ENCODE measurements at regions not wholly inside any gene's neighbourhood (a gene's known extent, or its start where the extent isn't known, plus 50 kb on each side); places are given as distances from the start of the nearest gene placed in this dataset.

DNA sequence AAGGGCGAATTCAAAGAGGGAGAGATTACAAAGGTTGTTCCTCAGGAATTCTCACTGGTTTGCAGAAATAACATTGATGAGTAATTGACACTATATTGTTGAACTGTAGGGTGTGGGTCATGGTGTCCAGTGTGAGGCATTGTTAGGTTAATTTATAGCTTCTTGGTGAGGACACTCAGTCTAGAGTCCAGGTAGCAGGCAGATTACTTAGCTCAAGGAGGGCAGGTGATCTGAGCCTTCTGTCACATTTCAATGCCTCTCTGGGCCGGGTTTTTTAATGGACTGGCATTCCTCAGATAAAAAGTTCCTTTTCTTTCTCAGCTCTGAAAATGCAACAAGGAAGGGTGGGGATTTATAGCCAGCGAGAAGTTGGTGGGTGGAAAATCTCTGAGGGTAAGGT, 194.2 kb upstream of the PROK2 start:
- TF ChIP-seq CTCF (IDR thresholded peaks at IDR 0.05; ENCODE audit: low read depth, low read length): no peak
- TF ChIP-seq MAX (IDR thresholded peaks at IDR 0.05; ENCODE audit: low read depth, low read length): no peak
- TF ChIP-seq POLR2A (IDR thresholded peaks at IDR 0.05; ENCODE audit: extremely low read depth, insufficient read length): no peak
- TF ChIP-seq MYC (IDR thresholded peaks at IDR 0.05; ENCODE audit: low read depth, low read length): no peak
- H3K4me3 ChIP-seq (ENCODE audit: low read depth, low read length): no peak overlapping the region
- no peak for DNase-seq (ENCODE audit: low read depth)

DNA sequence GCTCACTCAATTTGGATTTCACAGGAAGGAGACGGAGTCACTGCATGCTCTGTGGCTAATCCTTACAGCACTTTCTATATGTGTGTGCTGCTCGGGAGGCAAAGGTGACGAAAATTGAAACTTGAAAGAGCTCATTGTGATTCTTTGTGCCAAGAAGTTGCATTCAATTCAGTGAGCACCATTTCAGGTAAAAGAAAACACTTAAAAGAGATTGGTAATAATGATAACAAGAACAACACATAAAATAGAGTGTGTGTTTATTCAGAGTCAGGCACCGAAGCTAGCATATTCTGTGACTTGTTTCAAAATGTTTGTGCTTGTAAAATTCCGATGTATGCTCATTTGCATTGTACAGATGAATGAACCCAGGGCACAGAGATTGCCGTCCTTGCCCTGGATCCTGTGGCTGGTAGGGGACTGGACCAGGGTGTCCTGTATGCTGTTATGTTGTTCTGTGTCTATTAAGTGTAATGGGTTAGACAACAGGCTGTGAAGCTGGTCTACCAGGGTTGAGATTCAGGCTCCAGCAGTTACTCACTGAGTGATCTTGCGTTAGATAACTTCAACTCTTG, 193.3 kb upstream of the PROK2 start:
- DNase-seq (ENCODE audit: low read depth): no peak
- no peak for TF ChIP-seq MAX (IDR thresholded peaks at IDR 0.05; ENCODE audit: low read depth, low read length)
- no peak for TF ChIP-seq POLR2A (IDR thresholded peaks at IDR 0.05; ENCODE audit: extremely low read depth, insufficient read length)
- TF ChIP-seq MYC (IDR thresholded peaks at IDR 0.05; ENCODE audit: low read depth, low read length): no peak
- no peak for TF ChIP-seq CTCF (IDR thresholded peaks at IDR 0.05; ENCODE audit: low read depth, low read length)
- no peak overlapping the region for H3K4me3 ChIP-seq (ENCODE audit: low read depth, low read length)

DNA sequence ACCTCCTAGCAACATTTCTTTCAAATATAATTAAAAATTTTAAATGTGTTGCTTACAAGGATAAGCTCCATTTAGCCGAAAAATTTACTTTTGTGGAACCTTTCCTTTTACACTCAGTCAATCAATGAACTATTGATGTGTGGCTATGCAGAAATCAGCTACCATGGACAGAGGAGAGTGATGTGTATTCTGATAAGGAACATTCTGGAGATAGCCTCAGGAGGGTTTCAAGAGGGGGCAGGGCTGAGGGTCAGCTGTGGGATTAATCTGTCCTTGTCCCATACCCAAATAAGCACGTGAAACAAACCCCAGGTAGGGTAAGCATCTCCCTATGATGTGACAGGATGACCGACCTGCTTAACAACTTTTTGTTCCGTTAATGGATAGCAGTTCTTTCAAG, 192.6 kb upstream of the PROK2 start:
- no peak overlapping the region for H3K4me3 ChIP-seq (ENCODE audit: low read depth, low read length)
- TF ChIP-seq CTCF (IDR thresholded peaks at IDR 0.05; ENCODE audit: low read depth, low read length): no peak
- TF ChIP-seq MYC (IDR thresholded peaks at IDR 0.05; ENCODE audit: low read depth, low read length): no peak
- no peak for TF ChIP-seq MAX (IDR thresholded peaks at IDR 0.05; ENCODE audit: low read depth, low read length)
- no peak for TF ChIP-seq POLR2A (IDR thresholded peaks at IDR 0.05; ENCODE audit: extremely low read depth, insufficient read length)
- DNase-seq (ENCODE audit: low read depth): no peak

- no peak for TF ChIP-seq POLR2A (IDR thresholded peaks at IDR 0.05; ENCODE audit: extremely low read depth, insufficient read length)
- no peak for TF ChIP-seq MYC (IDR thresholded peaks at IDR 0.05; ENCODE audit: low read depth, low read length)
- TF ChIP-seq CTCF (IDR thresholded peaks at IDR 0.05; ENCODE audit: low read depth, low read length): no peak
- TF ChIP-seq MAX (IDR thresholded peaks at IDR 0.05; ENCODE audit: low read depth, low read length): no peak
- no peak overlapping the region for H3K4me3 ChIP-seq (ENCODE audit: low read depth, low read length)
Observed at GRCh38 chr3:71975573-71975972, 190.6 kb upstream of the PROK2 start.

GRCh38 chr3:71974786-71975185, 189.8 kb upstream of the PROK2 start:
- DNase-seq (ENCODE audit: low read depth): no peak
- H3K4me3 ChIP-seq (ENCODE audit: low read depth, low read length): no peak overlapping the region
- TF ChIP-seq POLR2A (IDR thresholded peaks at IDR 0.05; ENCODE audit: extremely low read depth, insufficient read length) (no peak), MAX (IDR thresholded peaks at IDR 0.05; ENCODE audit: low read depth, low read length) (no peak), CTCF (IDR thresholded peaks at IDR 0.05; ENCODE audit: low read depth, low read length) (no peak), MYC (IDR thresholded peaks at IDR 0.05; ENCODE audit: low read depth, low read length) (no peak)

More at GRCh38 chr3:71975573-71975972, 190.6 kb upstream of the PROK2 start:
- no peak for DNase-seq (ENCODE audit: low read depth)
